HCT116 (cell line): ENCODE measurements at regions not wholly inside any gene's neighbourhood (a gene's known extent, or its start where the extent isn't known, plus 50 kb on each side); places are given as distances from the start of the nearest gene placed in this dataset.

Source experiments
- CEBPB ChIP-seq: IDR thresholded peaks from 2 replicates; pipeline ENCODE4 v1.6.1; 2012; ENCODE audit warnings: low read depth
- CTCF ChIP-seq, 3 experiments: fragments of 200-600 bp in 1 of 3; sonication (generic) in 1 of 3; IDR thresholded peaks in 2 of 3; conservative IDR thresholded peaks in 1 of 3; 2 replicates each; pipeline ENCODE4 v1.5.1; 2012 to 2017; ENCODE audit warnings: low read depth in 2 of 3, low read length in 2 of 3, antibody characterized with exemption in 1 of 3, borderline replicate concordance in 1 of 3, control low read depth in 1 of 3, mild to moderate bottlenecking in 1 of 3, mixed read lengths in 1 of 3, mixed run types in 1 of 3, moderate library complexity in 1 of 3; ENCODE audit not compliant: insufficient read depth in 1 of 3
- EZH2 ChIP-seq: fragments of 200-600 bp; sonication (generic); IDR thresholded peaks from 2 replicates; pipeline ENCODE4 v1.6.1; 2017; ENCODE audit warnings: antibody characterized with exemption, mixed run types
- POLR2A ChIP-seq: IDR thresholded peaks from 2 replicates; pipeline ENCODE4 v1.7.0; 2011; ENCODE audit warnings: borderline replicate concordance; ENCODE audit not compliant: insufficient read depth, insufficient read length; ENCODE audit errors: extremely low read depth
- POLR2AphosphoS5 ChIP-seq: IDR thresholded peaks from 2 replicates; pipeline ENCODE4 v1.6.1; 2011; ENCODE audit warnings: mild to moderate bottlenecking, low read depth, low read length, moderate library complexity
- RAD21 ChIP-seq: IDR thresholded peaks from 2 replicates; pipeline ENCODE4 v1.6.1; 2012; ENCODE audit warnings: low read depth, mild to moderate bottlenecking
- SIN3A ChIP-seq: IDR thresholded peaks from 2 replicates; pipeline ENCODE4 v1.6.1; 2012; ENCODE audit warnings: low read depth
- YY1 ChIP-seq: IDR thresholded peaks from 2 replicates; pipeline ENCODE4 v1.6.1; 2011; ENCODE audit warnings: low read length, low read depth, moderate library complexity, mild to moderate bottlenecking; ENCODE audit not compliant: insufficient replicate concordance; ENCODE audit errors: extremely low read depth

- TF ChIP-seq POLR2AphosphoS5 (no peak), CTCF (IDR thresholded peaks at IDR 0.05 in 2 of 3, conservative IDR thresholded peaks at IDR 0.05 in 1 of 3; ENCODE audit: borderline replicate concordance in 1 of 3, insufficient read depth in 1 of 3, low read depth in 2 of 3, low read length in 2 of 3) (peak; percentile 6 to 55 (median 51); a peak in 4 of 6 replicates), RAD21 (no peak), SIN3A (no peak), POLR2A (no peak), EZH2 (no peak), CEBPB (no peak), YY1 (no peak)
These were observed 205.6 kb downstream of the TBC1D2B start for GRCh38 chr15:77871852-77872371.
